Ovary (tissue), 7 donors: ENCODE measurements at regions not wholly inside any gene's neighbourhood (a gene's known extent, or its start where the extent isn't known, plus 50 kb on each side); places are given as distances from the start of the nearest gene placed in this dataset.

ENCODE experiments used
- DNase-seq, 5 donors: peaks; one replicate each; pipeline ENCODE4 v3.0.0-alpha.2; 2019 to 2020
- H3K27ac ChIP-seq, 2 donors: fragments of 200-600 bp; one replicate each; pipeline versions ENCODE4 v1.5.1 to v1.8.0; 2019 to 2022
- H3K27me3 ChIP-seq: fragments of 200-600 bp; one replicate; pipeline ENCODE4 v1.8.0; 2022
- H3K36me3 ChIP-seq: fragments of 200-600 bp; sonication (generic); one replicate; pipeline ENCODE4 v1.5.1; 2019
- H3K4me1 ChIP-seq: one replicate; pipeline ENCODE4 v1.8.1; 2013; ENCODE audit warnings: mild to moderate bottlenecking, moderate library complexity; ENCODE audit not compliant: insufficient read depth
- H3K4me3 ChIP-seq: fragments of 200-600 bp; sonication (generic); one replicate; pipeline ENCODE4 v1.5.1; 2017
- H3K9me3 ChIP-seq, 2 donors: fragments of 200-600 bp in 1 of 2; sonication (generic) in 1 of 2; one replicate each; pipeline versions ENCODE4 v1.5.1 to v1.8.1; 2013 to 2019; ENCODE audit warnings: mild to moderate bottlenecking in 1 of 2, moderate library complexity in 1 of 2
- CTCF ChIP-seq, 3 donors: fragments of 450-650 bp in 2 of 3; fragments of 200-600 bp in 1 of 3; IDR thresholded peaks; one replicate each; pipeline versions ENCODE4 v1.5.1 to v1.8.0; 2016 to 2022; ENCODE audit warnings: antibody characterized with exemption in 3 of 3, mild to moderate bottlenecking in 1 of 3
- EP300 ChIP-seq: sonication (generic); formaldehyde crosslinking; IDR thresholded peaks from one replicate; pipeline ENCODE4 v1.6.1; 2017; ENCODE audit warnings: antibody characterized with exemption
- POLR2A ChIP-seq: fragments of 450-650 bp; IDR thresholded peaks from one replicate; pipeline ENCODE4 v1.6.1; 2017; ENCODE audit warnings: antibody characterized with exemption, mild to moderate bottlenecking, moderate library complexity
- WGBS, 3 donors: extraction: QIAGEN DNeasy Blood & Tissue Kit in 1 of 3; methylation state at CpG; one replicate each; pipeline versions ENCODE4 v1.1.5 to v1.1.7; 2013 to 2017; 5-methylcytosine and 5-hydroxymethylcytosine counted together
- intact Hi-C, 4 donors: fragments of 100-400 bp; cut with DNase I; formaldehyde crosslinking; loops; one replicate each; pipeline versions ENCODE4 v1.11.0 to v1.15.1; 2022 to 2023
- donor health status: DM: no; HTN: no; CAD: no; lungs with moderate emphysema.
- donor health status: DM: no; HTN: no; CAD: no.
- donor health status: Bipolar disorder and iron deficiency.
- donor health status: DM: no; HTN: no; CAD: no.
- donor health status: DM: yes; HTN: yes; CAD: no.

GRCh38 chr9:109683521-109683920 is 96.5 kb upstream of the PALM2AKAP2 start:
- Histone ChIP-seq H3K27ac (no peak overlapping the region), H3K27me3 (no peaks in the 10 kb centered on the region), H3K4me3 (no peak overlapping the region), H3K4me1 (no peaks in the 10 kb centered on the region), H3K36me3 (no peaks in the 10 kb centered on the region), H3K9me3 (no peaks in the 10 kb centered on the region)
- WGBS, 3 donors: 84 to 91% (median 85%) methylated on average over 3 of the region's 3 CpGs
- TF ChIP-seq CTCF (IDR thresholded peaks at IDR 0.05) (no peak), POLR2A (no peak), EP300 (no peak)
- intact Hi-C loops: no loop called here
- no peak for DNase-seq

GRCh38 chr9:109689701-109690100 is 90.3 kb upstream of the PALM2AKAP2 start:
- H3K4me3 ChIP-seq: no peak overlapping the region
- H3K4me1 ChIP-seq: no peaks in the 10 kb centered on the region
- no peak overlapping the region for H3K27ac ChIP-seq
- H3K27me3 ChIP-seq: no peaks in the 10 kb centered on the region
- H3K36me3 ChIP-seq: no peaks in the 10 kb centered on the region
- H3K9me3 ChIP-seq: no peaks in the 10 kb centered on the region
- WGBS, 3 donors: 73 to 82% (median 75%) methylated on average over 3 of the region's 3 CpGs
- intact Hi-C loops: no loop called here
- TF ChIP-seq CTCF (IDR thresholded peaks at IDR 0.05) (no peak), EP300 (no peak), POLR2A (no peak)
- no peak for DNase-seq

GRCh38 chr9:109699019-109699418 is 81.0 kb upstream of the PALM2AKAP2 start:
- Histone ChIP-seq H3K36me3 (no peaks in the 10 kb centered on the region), H3K9me3 (no peaks in the 10 kb centered on the region), H3K4me1 (no peaks in the 10 kb centered on the region), H3K27me3 (no peaks in the 10 kb centered on the region), H3K27ac (no peak overlapping the region), H3K4me3 (no peak overlapping the region)
- DNase-seq: no peak
- intact Hi-C loops: no loop called here
- no peak for TF ChIP-seq CTCF (IDR thresholded peaks at IDR 0.05)
- TF ChIP-seq POLR2A: no peak
- TF ChIP-seq EP300: no peak
- 58 to 82% (median 73%) methylated on average over 2 of the region's 2 CpGs for WGBS, 3 donors

GRCh38 chr9:109704546-109704945 is 75.5 kb upstream of the PALM2AKAP2 start:
- Histone ChIP-seq H3K27me3 (no peaks in the 10 kb centered on the region), H3K4me3 (no peak overlapping the region), H3K36me3 (no peaks in the 10 kb centered on the region), H3K27ac (no peak overlapping the region), H3K9me3 (no peaks in the 10 kb centered on the region), H3K4me1 (peaks cover 3% of the 10 kb centered on the region)
- no peak for DNase-seq
- intact Hi-C loops: no loop called here
- TF ChIP-seq POLR2A: no peak
- no peak for TF ChIP-seq EP300
- TF ChIP-seq CTCF (IDR thresholded peaks at IDR 0.05): no peak
- WGBS, 3 donors: 87 to 94% (median 93%) methylated on average over 2 of the region's 2 CpGs

GRCh38 chr9:109705515-109705914 is 74.5 kb upstream of the PALM2AKAP2 start:
- intact Hi-C loops: no loop called here
- Histone ChIP-seq H3K36me3 (no peaks in the 10 kb centered on the region), H3K27ac (no peak overlapping the region), H3K27me3 (no peaks in the 10 kb centered on the region), H3K4me1 (peaks cover 3% of the 10 kb centered on the region), H3K4me3 (no peak overlapping the region), H3K9me3 (no peaks in the 10 kb centered on the region)
- DNase-seq: no peak
- TF ChIP-seq POLR2A (no peak), CTCF (IDR thresholded peaks at IDR 0.05) (no peak), EP300 (no peak)
